ENCODE measurements at regions not wholly inside any gene's neighbourhood (a gene's known extent, or its start where the extent isn't known, plus 50 kb on each side); places are given as distances from the start of the nearest gene placed in this dataset.
"Not testable (repeated sequence)": the region's sequence is repeated elsewhere in the genome, so short reads cannot be mapped to it uniquely, and the experiment has no call there.

GRCh38 chr14:87409393-87409792 is 583.6 kb downstream of the GALC start:
- no peak for DNase-seq

- no peak for DNase-seq
Measured at GRCh38 chr14:87407344-87407743, 585.6 kb downstream of the GALC start.

DNA sequence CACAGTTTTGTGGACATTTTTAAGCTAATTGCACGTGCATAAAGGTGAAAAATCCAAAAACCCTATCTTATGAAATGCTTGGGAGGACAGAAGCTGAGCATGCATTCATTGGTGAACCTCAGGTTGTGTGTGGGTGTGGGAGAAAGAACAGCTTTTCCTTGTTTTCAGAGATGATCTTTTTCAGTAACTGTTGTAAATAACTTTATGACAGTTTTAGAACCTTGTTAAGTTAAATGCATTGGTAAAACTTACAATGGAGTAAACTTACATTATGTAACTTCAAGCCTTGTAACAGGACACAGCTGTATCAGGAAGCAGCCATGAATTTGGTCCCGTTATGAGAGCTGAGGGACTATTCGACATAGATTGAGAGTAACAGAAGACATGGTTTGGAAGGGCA is 587.4 kb downstream of the GALC start:
- no peak for DNase-seq

- DNase-seq: no peak
Measured at GRCh38 chr14:87397499-87397898, 595.5 kb downstream of the GALC start.

DNA sequence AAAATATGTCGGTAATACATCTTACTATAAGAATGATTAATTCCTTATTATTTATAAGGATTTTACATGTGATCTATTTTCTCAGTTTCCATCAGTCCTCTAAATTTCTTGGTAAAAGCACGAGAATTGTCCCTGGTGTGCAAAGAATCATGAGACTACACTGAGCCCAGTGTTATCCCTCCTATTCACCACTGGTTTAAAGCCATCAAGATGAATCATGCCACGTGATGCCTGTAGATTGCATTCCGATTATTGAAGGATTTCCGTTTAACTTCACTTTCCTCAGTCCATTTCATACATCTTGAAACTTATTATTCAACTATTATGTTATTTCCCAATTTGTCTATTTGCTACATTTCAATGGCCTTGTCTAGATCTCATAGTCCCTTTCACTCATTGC is 601.9 kb downstream of the GALC start:
- DNase-seq: no peak

DNA sequence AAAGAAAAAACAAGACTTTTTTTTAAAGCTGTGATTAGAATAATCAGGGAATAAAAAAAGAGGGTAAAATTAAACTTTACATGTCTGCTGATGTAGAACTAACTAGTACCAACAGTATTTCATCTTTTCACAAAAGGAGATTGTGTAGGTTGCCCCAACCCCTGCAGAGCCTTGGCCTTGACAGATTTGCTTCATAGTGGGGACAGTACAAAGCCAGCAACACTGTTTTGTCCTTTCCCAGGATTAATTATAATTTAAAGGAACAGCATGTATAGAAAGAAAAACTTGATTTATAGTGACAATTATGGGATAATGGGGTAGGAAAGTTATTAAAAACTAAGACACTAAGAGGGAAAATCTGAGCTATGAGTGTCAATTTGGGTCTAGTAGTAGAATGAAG is 604.0 kb downstream of the GALC start:
- DNase-seq: no peak

DNA sequence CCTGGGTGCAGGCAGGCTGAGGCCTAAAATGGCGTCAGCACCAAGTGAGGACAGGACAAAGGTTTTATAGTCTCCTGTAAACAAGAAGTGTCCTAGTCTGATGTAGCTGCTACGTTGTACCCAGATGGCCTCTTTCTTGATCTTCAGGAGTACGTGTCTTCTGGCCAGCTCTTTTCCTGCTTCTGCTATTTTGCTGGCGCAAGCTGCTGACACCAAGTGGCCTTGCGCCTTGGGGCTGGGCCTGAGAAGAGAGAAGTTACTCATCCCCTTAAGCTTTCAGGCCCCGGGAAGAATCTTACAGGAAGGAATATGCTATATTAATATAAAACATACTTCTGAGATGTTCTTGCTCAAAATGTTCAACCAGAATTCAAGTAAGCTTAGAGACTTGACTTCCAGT is 605.2 kb downstream of the GALC start:
- no peak for DNase-seq

- DNase-seq: no peak
Measured at GRCh38 chr14:87386524-87386923, 606.5 kb downstream of the GALC start.

- DNase-seq: no peak
Measured at GRCh38 chr14:87380054-87380453, 612.9 kb downstream of the GALC start.

- no peak for DNase-seq
Measured at GRCh38 chr14:87368751-87369150, 624.2 kb downstream of the GALC start.

DNA sequence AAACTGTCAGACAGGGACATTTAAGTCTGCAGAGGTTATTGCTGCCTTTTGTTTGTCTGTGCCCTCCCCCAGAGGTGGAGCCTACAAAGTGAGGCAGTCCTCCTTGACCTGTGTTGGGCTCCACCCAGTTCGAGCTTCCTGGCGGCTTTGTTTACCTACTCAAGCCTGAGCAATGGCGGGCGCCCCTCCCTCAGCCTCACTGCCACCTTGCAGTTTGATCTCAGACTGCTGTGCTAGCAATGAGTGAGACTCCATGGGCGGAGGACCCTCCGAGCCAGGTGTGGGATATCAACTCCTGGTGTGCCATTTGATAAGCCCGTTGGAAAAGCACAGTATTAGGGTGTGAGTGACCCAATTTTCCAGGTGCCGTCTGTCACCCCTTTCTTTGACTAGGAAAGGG is 632.7 kb downstream of the GALC start:
- not testable (repeated sequence) for DNase-seq

DNA sequence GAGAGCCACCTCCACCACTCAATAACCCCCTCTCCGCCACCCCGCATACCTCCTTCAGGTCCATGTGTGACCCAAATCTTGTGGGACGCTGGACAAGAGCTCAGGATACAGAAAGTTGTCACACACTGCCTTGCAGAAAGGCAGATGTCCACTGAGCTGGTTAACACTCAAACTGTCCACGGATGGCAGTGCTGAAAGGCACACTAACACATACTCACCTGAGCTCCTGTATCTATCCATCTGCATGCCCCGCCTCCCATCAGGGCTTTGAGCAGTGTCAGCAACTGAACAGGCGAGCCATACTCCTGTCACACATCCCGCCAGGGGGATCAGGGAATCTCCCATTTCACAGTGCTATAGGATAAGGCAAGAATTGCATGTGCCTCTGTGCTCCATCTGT is 642.0 kb downstream of the GALC start:
- DNase-seq: no peak

- DNase-seq: no peak
Measured at GRCh38 chr14:87349921-87350320, 643.1 kb downstream of the GALC start.

- no peak for DNase-seq
Measured at GRCh38 chr14:87343652-87344051, 649.3 kb downstream of the GALC start.

DNA sequence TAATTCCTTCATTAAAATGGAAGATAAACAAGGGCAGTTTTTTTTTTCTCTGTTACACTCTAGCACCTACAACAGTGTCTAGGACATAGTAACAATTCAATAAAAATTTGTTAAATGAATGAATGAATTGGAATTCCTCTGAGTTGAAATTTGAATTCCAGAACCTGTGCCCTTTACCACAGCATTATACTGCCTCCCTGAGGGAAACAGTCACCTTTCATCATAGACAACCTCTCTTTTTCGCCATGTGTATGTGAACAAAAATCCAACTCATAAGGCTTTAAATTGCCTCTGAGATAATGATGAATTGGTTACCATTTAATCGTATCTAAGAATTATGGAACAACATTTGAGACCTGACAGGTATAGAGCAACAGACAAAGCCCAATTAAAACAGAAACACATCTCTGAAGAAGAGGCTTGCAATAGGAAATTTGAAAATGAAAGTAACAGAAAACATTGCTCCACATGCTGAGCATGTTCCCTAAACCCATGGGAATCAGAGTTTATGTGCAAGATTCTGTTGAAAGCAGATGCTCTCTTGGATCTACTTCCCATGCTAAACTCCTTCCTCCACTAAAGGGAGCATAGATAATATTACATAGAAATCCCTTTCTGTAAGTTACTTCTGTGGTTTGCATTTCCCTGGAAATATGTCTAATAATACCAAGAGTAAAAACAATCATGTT is 657.8 kb downstream of the GALC start:
- DNase-seq: no peak

GRCh38 chr14:87331991-87332390 is 661.0 kb downstream of the GALC start:
- peak; percentile 71 for DNase-seq

DNA sequence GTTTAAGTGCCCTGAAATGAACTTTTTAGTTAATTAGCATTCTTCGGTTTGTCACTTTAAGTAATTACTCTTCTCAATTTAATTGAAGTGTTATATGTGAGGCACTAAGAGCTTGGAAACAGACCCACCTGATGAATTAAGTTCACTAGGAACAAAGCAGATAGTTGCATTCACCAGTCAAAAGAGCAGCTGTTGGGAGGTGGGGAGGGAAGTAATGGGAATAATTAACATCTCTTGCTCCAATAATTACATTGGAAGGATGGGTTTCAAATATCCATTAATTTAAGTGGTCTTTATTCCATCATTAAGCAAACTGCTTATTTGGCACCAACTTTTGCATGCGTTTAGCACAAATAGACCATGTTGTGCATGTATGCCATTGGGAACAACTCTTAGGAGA is 667.2 kb downstream of the GALC start:
- DNase-seq: no peak

DNA sequence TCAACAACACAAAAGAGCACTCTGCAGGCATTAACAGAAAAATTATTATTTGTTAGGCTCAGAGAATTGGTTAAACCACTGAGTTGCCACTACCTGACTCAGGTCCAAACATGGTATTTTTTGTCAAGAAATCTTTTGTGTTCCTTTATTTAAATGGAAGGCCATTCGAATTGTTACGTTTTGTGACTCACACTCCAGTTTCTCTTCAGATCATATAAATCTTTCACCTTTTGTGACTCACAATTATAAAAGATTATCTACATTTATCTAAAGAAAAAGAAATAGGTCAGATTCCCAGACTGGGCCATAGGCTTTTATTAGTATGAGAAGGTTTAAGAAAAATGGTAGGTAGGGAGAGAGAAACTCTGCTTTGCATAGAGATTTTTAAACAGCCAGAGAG is 669.8 kb downstream of the GALC start:
- DNase-seq: no peak

- no peak for DNase-seq
Measured at GRCh38 chr14:87321548-87321947, 671.4 kb downstream of the GALC start.

DNA sequence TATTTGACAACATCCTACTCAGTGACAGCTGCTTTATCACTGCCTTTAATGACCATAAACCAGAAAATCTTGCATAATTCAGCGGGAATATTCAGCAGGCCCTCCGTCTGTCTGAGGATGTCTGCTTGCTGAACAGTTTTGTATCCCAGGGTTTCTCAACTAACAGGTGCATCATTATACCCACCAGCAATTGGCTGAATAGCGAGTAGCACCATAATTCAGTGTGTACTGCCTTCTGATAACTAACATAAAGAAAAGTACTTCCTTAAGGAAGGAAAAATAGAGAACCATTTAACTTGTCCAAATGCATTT is 680.1 kb downstream of the GALC start:
- DNase-seq: no peak

DNA sequence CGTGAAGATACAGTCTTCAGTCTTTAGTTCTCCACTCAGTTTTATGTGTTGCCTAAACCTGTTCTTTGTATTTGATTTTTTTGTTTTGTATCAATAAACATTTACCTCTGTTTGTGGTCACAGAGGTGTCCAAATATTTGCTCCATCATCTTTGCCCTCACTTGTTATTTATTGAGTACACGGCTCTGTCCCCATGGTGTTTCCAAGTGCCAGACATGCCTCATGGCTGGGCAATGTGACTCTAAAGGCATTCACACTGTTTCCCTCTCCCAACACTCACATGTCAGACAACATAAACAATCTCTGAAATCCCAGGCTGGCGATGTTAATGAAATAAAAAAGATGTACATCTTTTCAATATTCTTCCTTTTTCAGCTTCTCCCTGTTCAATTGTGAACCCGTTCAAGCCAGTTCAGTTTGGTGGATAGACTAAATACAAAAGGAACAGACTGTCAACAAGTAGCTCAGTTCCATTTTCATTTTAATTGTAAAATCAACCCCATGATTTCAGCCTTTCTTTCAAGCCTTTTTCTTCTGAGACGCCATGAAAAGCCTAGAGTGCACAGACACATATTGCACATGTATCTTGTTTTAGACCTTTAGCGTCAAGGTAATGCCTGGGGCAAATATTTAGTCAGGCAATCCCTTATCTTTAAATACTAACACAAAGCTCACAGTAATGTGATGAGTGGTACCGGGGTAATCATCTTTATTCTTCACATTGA is 680.7 kb downstream of the GALC start:
- no peak for DNase-seq

- no peak for DNase-seq
Measured at GRCh38 chr14:87309557-87309956, 683.4 kb downstream of the GALC start.

DNA sequence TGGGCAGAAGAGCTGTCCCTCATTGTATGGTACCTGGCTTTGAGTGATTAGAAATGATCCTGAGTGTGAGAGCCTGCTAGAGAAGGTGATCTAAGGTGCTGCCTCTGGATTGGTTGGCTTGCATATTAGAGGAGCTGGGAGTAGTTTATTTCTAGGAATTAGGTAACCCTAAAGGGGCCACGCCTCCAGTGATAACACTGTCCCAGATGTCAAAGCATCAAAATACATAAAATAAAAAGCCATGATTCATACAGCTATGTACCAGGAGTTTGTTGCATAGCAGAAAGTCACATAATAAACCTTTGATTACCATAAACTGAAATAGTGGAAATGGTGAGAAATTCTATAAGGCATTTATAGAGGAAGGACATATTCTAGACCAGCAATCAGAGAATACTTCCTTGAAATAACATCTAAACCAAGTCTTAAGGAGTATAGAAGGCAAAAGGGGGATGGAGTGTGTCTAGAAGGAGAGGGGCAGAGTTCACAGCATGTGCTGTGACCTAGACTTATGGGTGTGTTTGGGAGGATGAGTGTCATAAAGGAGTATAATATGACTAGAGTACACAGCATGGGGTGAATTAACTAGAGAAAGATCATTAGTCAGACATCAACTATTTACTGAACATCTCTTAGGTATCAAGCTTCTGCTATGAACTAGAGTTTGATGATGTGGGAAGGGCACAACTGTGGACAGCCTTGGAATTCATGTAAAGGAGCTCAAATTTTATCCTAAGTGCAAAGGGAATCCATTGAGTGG is 686.4 kb downstream of the GALC start:
- DNase-seq: peak; percentile 1

- no peak for DNase-seq
Measured at GRCh38 chr14:87305345-87305744, 687.6 kb downstream of the GALC start.
